ENCODE measurements at regions not wholly inside any gene's neighbourhood (a gene's known extent, or its start where the extent isn't known, plus 50 kb on each side); places are given as distances from the start of the nearest gene placed in this dataset.
"Not testable (repeated sequence)": the region's sequence is repeated elsewhere in the genome, so short reads cannot be mapped to it uniquely, and the experiment has no call there.

DNA sequence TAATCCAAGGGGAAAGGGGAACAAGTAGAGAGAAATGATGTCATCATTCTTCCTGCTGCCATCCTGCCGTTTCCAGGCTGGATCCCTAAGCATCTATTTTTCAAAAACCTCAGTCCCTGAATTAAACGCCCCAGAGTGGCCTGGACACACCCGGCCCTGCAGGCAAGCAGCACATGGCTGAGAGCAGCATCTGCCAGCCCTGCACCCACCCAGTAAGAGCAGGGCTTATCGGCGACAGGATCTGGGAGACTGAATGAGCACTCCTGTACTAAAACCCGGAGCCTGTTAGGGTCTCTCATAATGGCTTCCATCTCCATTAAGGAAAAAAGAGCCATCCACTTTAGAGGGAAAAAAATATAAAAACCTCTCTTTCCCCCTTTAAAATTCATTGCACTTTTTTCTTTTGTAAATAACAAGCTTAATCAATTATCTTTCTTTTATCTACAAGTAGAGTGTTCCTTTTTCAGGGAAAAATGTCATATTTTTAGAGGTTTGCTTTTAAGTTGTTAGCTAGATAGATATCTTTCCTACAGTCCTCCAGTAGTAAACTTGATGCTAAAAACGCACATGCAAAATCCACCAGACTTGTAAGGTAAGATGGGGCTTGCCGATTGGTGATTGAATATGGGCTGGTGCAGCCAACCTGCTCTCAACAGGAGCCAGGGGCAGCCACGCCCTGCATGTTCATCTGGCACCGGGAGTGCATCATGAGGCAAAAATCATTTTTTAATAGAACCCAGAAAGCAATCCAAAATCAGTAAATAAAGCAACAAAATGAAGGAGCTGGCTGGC, 457.8 kb downstream of the EIPR1 start:
- no peak for DNase-seq

DNA sequence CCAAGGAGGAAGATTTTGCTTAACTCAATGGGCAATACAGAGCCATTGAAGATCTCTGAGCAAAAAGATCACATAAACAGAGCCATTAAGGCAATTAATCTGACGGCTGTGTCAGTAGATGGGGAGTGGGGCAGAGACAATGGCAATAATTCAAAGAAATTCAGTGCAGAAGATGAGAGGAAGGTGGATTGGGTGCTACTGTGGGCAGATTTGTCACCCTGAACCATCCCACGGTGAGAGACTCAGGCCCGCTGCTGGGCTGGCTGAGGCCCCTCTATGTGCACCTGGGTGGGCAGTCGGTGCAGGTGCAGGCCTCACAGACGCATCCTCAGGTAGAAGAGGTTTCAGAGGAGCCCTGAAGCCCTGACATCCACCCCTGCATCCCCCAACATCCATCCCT, 458.6 kb downstream of the EIPR1 start:
- no peak for DNase-seq

DNA sequence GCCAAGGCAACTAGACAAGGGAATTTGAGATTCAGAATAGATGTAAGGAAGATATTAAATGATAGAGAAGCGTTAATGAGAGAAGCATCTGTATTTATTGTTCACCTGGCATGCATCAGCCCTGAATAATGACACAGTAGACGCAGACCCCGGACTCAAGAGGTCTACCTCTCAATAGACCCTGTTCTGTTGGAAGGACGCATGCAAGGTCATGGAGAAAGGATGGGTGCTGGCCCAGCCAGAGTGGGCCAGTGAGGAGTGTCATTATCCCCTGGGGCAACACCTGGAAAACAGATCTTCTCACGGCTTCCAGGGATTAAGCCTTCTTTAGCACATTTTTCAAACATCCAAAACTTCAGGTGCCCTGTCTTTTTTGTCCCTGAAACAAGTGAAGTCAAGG, 461.0 kb downstream of the EIPR1 start:
- DNase-seq, result no peak

DNA sequence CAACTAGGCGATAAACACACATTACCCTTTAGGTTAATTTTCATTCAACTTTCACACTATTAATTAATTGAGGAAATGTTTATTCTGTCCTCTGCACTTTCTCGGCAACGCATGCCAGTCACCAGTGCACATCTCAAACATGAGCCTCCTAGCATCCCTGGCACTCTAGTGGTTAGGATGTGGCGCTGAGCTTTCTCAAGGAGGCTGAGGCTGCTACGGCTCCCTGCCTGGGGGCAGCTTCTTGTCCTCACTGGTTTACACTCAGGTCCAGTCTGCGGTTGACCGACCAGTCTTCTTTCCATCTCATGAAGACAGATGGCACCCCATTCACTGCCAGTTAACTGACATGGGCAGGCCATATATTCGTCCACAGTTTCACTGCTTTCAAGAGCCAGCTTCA, 463.4 kb downstream of the EIPR1 start:
- no peak for DNase-seq

DNA sequence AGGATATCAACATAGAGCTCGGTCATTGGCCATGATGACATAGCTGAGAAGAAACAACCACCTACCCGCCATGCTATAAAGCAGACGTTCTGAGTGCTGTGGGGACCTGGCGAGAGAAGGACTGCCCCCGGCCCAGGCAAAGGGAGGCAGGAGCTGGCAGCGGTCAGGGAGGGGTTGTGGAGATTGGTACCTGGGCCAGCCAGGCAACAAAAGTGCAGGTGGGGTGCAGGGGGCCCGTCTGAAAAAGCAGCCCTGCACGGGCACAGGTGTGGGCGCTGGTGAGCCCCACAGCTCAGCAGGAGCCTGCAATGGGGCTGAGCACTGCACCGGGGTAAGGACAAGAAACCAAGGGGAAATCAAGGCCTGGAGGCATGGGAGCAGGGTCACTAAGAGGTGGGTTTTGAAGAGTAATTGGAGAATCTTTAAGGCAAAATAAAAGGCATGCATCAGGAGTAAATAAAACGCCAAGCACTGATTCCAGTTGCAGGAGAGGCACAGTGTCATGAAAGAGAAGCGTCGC, 464.0 kb downstream of the EIPR1 start:
- no peak for DNase-seq

DNA sequence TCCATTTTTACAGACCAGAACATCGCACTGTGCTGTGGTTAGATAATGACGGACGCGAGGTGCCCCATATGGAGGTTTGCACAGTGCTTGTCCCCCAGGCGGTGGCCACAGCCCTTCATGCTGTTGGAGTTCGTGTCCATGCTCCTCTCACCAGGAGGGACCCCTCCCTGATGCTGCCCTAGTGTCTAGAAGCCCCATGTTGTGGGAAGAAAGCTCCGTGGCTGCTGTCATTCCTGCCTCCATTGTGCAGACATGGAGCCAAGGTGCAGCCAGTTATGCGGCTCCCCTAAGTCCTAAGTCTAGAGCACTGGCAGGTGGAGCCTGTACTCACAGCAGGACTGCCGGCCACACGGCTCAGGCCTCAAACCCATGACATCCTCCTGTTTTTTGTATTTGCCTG, 464.9 kb downstream of the EIPR1 start:
- no peak for DNase-seq

DNA sequence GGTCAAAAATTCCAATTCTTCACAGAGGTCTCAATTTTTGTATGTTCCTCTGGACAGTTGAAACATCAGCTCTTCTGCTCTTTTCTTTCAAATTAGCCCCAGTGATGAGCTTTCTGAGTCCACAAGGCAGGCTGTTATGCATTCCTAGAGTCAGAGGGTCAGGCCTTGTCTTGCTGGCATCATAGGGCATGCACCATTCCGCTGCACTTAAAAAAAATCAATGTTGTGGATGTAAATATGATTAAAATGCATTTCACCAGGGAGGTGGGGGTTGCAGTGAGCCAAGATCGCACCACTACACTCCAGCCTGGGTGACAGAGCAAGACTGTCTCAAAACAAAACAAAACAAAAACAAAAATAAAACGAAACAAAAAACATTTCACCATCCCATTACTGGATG, 465.3 kb downstream of the EIPR1 start:
- DNase-seq, result no peak

DNA sequence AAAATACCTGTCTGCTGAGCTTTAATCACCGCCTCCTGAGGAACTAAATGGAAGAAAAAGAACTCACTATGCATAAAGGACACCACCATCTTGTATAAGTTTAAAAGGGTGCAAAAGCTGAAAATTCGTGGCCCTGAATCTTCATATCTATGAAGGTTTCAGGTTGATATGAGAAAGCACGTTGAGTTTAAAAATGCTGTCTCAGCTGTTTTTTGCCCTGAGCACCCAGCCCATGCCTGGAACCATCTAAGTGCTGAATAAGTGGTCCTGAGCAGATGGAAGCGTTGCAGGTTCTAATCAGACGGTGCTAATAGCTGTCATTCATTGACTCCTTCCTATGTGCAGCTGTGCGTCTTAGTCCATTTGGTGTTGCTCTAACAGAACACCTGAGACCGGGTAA, 467.4 kb downstream of the EIPR1 start:
- no peak for DNase-seq

DNA sequence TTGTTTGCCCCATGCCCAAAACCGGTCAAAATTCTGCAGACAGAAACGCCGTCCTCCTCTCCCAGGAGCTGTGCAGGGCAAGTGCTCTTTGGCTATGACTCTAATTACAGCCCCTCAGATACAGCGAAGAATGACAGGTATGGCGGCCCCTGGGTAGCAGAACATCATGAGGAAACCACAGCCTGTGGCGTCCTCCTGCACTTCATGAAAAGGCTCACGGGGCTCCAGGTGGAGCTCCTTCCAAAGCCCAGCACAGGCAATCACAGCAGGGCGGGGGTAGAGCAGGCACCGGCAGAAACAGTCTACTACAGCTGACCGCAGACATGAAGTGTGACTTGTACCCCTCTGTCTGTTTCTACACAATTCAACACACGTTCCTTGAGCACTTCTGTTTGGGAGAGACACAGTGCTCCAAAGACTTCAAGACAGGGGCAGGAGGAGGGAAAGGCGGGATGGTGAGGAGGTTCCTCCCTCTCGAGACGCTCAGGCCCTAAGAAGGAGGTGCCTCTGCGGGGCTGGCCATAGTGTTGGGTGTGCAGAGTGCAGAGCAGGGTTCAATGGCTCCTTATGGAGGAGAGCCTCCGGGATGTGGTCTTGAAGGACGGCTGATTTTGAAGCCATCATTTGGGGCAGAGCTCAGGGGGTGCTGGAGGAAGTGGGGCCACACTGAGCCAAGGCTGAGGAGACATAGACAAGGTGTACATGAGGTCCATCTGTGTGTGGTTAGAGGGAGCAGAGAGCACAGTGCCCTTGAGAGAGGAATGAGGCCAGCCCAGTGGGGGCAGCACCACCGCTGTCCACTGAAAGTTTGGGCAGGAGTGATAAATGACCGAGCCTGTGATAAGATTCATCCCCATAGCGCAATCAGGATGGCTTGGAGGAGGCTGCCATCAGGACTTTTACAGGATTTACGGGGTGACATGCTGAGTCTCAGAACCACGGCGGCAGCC, 468.3 kb downstream of the EIPR1 start:
- no peak for DNase-seq

DNA sequence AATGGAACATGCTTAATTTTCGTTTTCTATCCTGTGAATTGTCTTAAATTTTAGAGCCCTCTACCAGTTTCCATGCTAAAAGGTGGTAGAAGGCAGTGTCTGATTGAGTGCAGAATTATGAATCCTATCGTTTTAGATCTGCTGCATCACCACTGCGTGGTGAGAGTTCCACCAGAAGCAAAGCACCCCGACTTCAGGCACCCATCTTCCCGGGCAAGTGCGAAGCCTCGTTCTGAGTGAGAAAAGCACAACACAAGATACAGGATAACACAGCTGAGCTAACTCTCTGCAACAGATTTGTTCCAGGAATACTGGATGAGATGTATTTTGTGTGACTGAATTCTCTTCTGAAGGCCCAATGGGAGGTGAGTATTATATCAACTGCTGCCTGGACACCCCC, 471.5 kb downstream of the EIPR1 start:
- no peak for DNase-seq

DNA sequence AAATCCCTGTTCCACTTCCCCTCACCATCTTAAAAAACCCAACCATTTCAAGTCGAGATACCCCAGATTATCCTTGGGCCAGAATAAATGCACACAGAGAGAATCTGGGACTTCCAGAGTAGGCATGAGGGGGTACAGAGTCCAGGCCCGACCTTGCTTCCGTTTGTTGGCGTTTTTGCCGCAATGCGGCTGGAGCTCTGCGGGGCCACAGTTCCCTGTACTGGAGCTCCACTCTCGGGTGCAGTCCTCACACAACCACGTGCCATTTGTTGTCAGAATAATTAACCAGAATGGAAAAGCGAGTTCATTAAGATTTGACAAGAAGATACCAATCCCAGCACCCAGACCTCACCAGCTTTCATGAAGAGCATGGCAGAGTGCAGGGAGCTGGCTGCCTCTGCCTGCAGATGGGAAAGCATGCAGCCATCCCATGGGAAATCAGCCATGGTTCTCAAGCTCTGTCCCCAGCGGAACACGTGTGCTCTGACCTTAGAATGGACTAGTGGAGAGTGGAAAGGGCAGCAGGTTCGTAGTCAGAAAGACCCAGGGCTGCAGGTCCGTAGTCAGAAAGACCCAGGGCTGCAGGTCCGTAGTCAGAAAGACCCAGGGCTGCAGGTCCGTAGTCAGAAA, 472.8 kb downstream of the EIPR1 start:
- DNase-seq, result no peak

DNA sequence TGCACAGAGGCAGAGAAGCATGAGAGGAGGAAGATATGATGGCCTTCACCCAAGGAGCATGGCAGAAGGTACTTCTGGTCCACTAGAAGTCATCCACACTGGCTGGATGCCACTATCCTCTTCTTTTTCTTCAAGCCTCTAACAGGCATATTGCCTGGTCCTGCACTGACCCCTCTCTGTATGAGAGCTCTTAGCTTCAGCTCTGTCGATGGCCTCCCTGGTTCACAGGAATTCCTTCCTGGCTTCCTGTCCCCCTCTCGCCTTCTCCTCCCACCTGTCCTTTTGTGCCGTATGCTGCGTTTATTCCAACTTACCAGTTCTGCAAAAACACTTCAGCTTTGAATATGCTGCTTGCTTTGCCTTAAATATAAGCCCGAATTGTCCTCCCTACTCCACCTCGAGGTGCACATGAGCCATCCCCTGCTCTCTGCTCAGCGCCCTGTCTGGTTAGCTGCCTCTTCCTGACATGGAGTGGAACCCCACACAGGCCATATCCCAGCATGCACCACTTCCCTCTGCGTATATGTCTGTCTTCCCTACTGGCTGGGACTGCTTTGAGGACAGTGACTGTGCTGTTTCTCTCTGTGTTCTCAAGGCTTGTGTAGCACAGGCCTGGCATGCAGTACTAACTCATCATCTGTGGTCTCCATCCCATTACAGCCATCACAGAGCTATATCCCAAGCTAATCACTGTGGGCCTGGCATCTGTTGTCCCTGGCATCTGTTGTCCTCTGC, 474.9 kb downstream of the EIPR1 start:
- DNase-seq, result no peak

DNA sequence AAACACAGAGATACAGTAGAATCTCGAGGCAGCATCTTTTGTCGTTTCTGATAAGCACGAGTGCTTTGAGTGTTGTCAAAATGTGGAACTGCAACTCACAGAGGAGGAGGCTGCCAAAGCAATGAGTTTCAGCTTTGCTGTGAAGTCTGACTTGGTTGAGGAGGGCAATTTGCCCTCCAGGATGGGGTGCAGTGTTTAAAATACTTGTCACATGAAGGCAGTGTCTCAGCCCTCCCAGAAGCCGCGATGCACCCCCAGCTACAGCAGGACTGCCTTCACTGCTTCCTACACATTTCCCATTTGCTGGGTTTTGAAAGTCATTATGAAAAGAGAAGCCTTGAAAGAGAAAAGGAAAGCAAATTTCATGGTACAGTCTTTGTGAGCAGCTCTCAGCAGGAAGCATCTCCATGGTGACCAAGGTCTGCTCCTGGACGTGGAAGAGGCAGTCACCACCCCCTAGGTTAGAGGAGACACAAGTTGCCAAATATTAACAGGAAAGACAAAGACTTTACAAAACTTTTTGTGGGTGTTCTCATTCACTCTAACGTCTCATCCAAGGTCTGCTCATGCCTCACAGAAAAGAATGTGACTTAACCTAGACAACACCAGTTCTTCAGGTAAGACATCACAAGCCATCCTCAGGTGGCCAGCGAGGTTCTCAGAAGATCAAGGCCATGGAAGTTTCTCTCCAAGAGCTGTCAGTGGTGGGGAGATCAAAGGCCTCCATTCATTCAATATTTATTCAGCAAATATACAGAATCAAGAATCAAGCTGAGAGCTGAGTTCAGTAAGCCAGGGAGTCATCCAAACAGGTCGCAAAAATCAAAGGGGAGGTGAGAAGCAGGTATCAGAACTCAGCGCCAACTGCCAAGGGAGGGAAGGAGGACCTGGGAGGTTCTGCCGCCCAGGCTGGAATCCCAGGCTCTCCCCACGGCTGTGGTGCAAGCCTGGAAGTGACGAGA, 476.0 kb downstream of the EIPR1 start:
- no peak for DNase-seq

DNA sequence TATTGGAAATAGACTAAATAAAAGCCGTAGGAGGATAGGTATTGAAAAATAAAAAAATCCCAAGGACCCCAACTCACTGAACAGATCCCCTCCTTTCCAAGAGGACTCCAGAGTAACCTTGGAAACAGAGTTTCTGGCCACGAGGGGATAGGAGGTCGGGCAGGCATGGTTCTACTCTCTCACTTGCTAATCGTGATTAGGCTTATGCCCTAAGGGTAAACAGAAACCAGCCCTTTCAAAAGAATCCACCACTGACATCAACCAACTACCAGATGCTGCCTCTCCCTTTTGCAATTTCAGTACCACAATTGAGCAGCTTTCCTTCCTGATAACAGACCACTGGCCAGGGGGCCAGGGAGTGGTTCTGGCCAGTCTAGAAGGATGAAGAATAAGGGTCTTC, 477.8 kb downstream of the EIPR1 start:
- no peak for DNase-seq

DNA sequence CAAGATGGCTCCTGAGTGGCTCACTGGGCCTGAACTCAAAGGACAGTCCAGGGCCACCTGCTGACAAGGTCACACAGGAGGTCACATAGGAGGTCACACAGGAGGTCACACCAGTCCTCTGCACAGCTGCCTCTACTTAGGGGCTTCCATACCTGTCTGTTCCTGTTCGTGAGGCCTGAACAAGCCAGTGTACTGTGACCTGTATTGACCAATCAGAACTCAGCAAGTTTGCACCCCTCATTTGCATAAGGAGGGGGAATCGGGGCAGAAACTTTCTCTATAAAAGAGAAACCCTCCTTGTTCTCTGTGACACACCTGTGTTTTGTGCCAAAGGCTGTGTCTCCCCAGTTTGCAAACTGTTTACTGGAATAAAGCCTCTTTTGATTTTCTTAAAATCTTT, 478.9 kb downstream of the EIPR1 start:
- DNase-seq, result no peak

DNA sequence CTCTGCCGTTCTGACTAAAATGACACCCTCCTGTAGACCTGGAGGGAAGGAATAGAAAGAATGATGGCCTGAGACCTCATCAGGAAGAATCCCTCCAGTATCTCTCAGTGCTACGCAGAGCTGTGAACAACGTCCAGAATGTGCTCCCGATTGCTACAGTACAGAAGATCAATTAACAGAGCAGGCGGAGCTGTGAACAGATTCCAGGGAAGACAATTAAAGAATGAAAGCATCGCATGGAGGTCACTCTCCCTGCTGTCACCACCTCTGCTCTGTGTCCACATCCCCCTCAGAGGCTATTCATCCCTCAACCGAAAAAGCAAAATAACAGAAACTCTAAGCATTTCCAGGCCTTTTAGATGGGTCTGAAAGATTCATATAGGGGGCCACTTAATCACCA, 481.0 kb downstream of the EIPR1 start:
- no peak for DNase-seq

DNA sequence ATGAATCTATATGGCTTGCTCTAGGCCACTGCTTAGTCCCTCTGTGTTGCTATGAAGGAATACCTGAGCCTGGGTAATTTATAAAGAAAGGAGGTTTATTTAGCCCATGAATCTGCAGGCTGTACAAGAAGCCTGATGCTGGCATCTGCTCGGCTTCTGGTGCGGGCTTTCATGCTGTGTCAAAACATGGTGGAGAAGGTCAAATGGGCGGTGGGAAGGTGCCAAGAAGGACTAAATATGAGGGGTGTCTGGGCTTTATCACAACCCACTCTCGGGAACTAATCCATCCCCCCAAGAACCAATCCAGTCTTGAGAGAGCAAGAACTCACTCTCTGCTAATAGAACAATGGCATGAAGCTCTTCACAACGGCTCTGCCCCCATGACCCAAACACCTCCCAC, 481.6 kb downstream of the EIPR1 start:
- DNase-seq, result no peak

DNA sequence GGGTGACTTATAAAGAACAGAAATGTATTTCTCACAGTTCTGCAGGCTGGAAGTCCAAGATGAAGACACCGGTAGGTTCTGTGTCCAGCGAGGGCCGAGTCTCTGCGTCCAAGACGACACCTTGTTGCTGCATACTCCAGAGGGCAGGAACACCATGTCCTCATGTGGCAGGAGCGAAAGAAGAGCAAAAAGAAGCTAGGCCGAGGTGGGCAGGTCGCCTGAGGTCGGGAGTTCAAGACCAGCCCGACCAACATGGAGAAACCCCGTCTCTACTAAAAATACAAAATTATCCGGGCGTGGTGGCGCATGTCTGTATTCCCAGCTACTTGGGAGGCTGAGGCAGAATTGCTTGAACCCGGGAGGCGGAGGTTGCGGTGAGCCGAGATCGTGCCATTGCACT, 483.6 kb downstream of the EIPR1 start:
- DNase-seq, result not testable (repeated sequence)

DNA sequence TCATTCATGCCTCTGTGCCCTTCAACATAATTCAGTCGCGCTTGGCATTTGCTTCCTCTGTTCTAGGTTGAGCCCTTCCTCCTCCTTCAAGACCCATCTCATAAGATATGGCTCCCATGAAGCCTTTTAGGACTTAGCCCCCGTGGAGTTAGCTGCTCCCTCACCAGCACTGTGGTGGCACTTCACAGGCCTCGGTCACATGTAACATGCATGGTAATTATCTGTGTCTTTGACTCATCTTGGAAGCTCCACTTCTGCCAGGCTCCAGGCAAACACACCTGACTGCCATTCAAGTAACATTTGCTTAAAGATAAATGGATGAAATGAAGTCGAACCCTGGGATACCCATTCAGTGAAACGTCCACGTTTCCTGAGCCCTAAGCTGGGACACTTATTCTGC, 484.7 kb downstream of the EIPR1 start:
- DNase-seq, result no peak

DNA sequence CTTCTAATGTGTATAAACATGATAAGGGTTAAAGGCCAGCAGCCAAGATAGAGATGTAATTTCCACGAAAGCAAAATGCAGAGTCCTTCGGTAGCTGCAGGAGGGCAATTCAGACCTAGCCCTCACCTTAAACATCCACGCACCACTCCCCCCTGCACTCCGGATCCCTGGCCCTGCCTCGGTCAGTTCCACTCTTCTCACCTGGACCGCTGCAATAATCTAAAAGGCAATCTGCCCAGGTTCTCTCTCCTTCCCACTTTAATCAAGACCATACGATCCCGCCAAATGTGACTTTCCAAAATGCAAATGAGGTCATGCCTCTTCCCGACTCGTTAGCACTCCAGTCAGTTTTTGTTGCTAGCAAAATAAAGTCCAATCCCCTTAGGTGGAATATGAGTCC, 485.2 kb downstream of the EIPR1 start:
- DNase-seq, result no peak

DNA sequence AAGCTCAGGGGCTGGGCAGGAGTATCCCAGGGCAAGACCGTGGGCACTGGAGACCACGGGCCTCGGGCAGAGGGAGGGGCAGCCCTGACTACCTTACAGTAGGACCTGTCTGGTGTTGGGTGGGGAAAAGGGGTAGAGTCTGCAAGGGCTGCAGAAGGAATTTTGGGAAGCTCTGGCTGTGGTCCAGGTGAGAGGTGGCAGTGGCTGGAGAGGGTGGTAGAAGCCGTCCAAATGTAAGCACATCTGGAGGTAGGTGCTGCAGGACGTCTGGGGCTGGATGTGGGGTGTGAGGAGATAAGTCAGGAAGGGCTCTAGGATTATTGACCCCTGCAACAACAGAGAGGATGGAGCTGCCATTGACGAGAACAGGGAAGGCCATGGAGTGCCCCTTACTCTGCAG, 486.7 kb downstream of the EIPR1 start:
- DNase-seq, result no peak

DNA sequence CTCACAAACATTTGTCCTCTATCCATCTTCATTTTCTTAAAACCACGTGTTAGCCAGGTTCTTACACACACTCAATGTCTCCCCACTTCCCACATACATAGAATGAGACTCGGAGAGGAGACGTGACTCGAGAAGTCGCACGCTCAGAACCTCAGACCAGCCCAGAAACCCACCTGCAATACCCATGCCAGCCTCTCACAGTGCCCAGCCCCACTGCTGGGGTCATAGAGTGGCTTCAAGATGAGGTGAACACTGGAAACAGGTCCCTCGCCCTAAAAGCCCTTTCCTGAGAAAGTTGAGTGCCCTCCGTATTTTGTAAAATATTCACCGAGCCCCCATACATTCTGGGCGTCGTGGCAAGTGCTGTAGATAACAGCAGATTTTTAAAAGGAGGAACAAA, 487.4 kb downstream of the EIPR1 start:
- DNase-seq, result no peak

Measured in CD4-positive, alpha-beta T cell treated with Interleukin-12 subunit alpha and Interleukin-12 subunit beta, for 1 hour (primary cell).